Mesodermal cell (in vitro differentiated cells): ENCODE measurements at regions not wholly inside any gene's neighbourhood (a gene's known extent, or its start where the extent isn't known, plus 50 kb on each side); places are given as distances from the start of the nearest gene placed in this dataset.
A peak's percentile ranks its signal among the peaks of the same experiment; 100 is the strongest.

Source experiments
- H3K27ac ChIP-seq: 2 replicates; pipeline ENCODE4 v1.7.0; 2013; ENCODE audit warnings: mild to moderate bottlenecking, low read depth, low read length, moderate library complexity; ENCODE audit not compliant: severe bottlenecking
- H3K36me3 ChIP-seq: 2 replicates; pipeline ENCODE4 v1.7.1; 2013; ENCODE audit warnings: mild to moderate bottlenecking, low read length, moderate library complexity; ENCODE audit not compliant: control insufficient read depth, insufficient read depth
- H3K4me1 ChIP-seq: one replicate; pipeline ENCODE4 v1.7.1; 2013; ENCODE audit warnings: mild to moderate bottlenecking, low read length; ENCODE audit not compliant: insufficient read depth, control insufficient read depth, poor library complexity, severe bottlenecking
- H3K4me3 ChIP-seq: 2 replicates; pipeline ENCODE4 v1.7.0; 2013; ENCODE audit warnings: low read length, control low read depth, mild to moderate bottlenecking; ENCODE audit not compliant: insufficient read depth, poor library complexity, severe bottlenecking; ENCODE audit errors: extremely low read depth
- H3K9me3 ChIP-seq: 2 replicates; pipeline ENCODE4 v1.7.1; 2013; ENCODE audit warnings: mild to moderate bottlenecking, low read length, moderate library complexity; ENCODE audit not compliant: control insufficient read depth
- WGBS, 2 experiments: methylation state at CpG; one replicate each; pipeline ENCODE4 v1.1.5; 2013; ENCODE audit warnings: missing lambda C conversion rate in 2 of 2; ENCODE audit not compliant: insufficient coverage in 2 of 2; 5-methylcytosine and 5-hydroxymethylcytosine counted together

DNA sequence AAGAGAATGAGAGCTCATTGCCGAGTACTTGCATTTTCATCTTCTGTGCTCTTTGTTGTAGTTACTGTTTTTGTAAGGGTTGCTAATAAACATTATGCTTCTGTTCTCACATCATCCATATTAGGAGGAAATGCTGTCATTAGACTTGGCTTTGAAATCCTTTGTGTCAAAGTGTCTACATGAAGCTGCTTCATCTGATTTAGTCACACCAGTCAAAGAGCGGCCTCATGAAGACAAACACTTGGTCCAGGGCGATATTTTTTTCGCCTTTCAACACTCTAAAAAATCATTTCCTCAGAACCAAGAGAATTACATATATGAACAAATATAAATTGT is 105.0 kb downstream of the SPRY2 start:
- H3K9me3 ChIP-seq: no peaks in the 10 kb centered on the region
- no peaks in the 10 kb centered on the region for H3K36me3 ChIP-seq
- H3K4me3 ChIP-seq: no peak overlapping the region
- H3K4me1 ChIP-seq: peaks cover 3% of the 10 kb centered on the region
- peak overlapping the region; percentile 79 for H3K27ac ChIP-seq
- 93 to 100% methylated on average over 1 to 2 of the region's 4 CpGs for WGBS, 2 experiments

DNA sequence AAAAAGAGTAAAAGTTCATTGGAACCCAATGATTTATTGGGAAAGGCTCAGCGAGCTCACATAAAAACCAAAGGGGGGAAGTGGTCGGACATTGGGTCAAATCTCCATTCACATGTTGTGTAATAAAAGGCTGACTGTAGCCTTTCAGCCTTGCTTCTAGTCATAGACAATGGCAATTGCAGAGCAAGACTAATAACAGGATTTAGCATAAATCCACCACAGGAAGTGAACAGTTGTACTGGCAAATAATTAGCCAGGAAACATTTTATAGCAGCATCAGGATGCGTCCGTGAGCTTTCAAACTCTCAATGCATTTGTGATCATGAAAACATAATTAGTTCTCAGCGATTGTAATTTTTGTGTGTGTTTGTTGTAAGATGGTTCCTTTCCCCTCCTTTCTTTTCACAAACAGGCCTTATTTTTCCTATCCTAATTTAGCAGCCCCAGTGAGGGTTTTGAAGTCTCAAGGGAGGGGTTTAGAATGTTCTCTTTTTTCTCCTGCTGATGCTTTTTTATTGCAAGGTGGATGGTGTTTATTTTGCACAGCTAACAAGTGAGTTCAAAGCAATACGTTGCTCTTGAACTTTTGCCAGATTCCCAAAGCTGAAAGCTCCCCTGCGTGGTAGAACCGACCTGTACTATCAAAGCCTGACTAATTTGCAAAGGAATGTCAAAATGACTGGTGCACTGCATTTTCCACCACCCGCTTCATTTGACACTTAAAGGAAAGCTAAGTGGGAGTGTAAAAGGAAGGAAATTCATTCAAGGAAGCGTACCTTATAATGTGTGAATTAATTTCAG is 105.6 kb downstream of the SPRY2 start:
- WGBS, 2 experiments: 47 to 56% methylated on average over 4 to 6 of the region's 10 CpGs
- no peaks in the 10 kb centered on the region for H3K9me3 ChIP-seq
- no peaks in the 10 kb centered on the region for H3K36me3 ChIP-seq
- no peak overlapping the region for H3K4me3 ChIP-seq
- peak overlapping the region; percentile 79 for H3K27ac ChIP-seq
- peaks cover 3% of the 10 kb centered on the region for H3K4me1 ChIP-seq

DNA sequence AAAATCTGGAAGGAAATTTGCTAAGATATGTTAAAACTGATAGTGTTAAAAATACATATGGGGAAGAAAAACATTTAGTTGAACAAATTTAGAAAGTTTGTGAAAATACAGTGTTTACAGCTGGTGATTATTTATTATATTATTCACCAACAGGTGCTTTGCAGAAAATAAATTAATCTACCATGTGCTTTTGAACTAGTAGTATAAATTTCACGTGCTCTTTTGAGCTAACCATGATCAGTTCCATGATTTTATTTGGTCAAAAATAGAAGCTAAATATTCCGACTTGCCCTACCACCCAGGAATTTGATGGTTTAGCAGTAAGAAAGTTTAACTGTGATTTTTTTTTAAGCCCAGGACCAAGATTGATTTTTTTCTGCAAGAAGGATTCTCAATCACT is 113.3 kb downstream of the SPRY2 start:
- H3K9me3 ChIP-seq: no peaks in the 10 kb centered on the region
- no peaks in the 10 kb centered on the region for H3K4me1 ChIP-seq
- WGBS, 2 experiments: 100% methylated on average over 1 of the region's 2 CpGs; no CpG with 5 or more reads in 1 of the 2 experiments
- no peak overlapping the region for H3K27ac ChIP-seq
- H3K36me3 ChIP-seq: no peaks in the 10 kb centered on the region
- no peak overlapping the region for H3K4me3 ChIP-seq

DNA sequence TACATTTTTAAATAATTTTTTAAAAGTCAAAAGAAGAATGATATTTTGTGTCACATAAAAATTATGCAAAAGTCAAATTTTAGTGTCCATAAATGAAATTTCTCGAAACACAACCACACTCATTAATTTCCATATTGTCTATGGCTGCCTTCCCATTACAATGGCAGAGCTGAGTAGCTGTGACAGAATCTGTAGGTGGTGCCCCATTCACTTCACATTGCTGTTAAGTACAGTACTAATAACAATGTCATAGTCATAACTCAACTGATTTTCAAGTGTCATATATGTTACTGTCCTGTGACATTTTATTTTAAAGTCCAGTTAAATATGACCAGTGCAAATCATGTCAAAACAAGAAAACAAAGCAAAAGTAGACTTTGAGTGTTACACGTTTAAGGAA is 114.3 kb downstream of the SPRY2 start:
- no peaks in the 10 kb centered on the region for H3K9me3 ChIP-seq
- 100% methylated on average over 1 of the region's 2 CpGs; no CpG with 5 or more reads in 1 of the 2 experiments for WGBS, 2 experiments
- H3K27ac ChIP-seq: no peak overlapping the region
- no peaks in the 10 kb centered on the region for H3K36me3 ChIP-seq
- H3K4me3 ChIP-seq: no peak overlapping the region
- H3K4me1 ChIP-seq: no peaks in the 10 kb centered on the region

DNA sequence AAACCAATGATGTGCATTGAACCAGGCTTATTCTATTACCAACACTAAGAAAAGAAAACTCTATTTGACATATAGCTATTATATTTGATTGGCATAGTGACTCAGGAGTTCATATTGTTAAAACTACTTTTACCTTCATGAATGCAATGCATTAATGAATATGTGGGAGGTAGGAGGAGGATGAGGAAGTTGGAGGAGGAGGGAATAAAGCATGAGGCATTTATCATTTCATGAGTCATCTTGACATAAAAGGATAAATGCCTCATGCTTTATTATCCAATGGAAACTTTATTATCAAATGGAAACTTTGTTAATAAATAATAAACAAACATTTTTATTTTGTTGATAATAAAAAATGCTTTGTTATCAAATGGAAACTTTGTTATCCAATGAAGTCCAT is 116.5 kb downstream of the SPRY2 start:
- Histone ChIP-seq H3K9me3 (no peaks in the 10 kb centered on the region), H3K36me3 (no peaks in the 10 kb centered on the region), H3K27ac (no peak overlapping the region), H3K4me3 (no peak overlapping the region), H3K4me1 (no peaks in the 10 kb centered on the region)

DNA sequence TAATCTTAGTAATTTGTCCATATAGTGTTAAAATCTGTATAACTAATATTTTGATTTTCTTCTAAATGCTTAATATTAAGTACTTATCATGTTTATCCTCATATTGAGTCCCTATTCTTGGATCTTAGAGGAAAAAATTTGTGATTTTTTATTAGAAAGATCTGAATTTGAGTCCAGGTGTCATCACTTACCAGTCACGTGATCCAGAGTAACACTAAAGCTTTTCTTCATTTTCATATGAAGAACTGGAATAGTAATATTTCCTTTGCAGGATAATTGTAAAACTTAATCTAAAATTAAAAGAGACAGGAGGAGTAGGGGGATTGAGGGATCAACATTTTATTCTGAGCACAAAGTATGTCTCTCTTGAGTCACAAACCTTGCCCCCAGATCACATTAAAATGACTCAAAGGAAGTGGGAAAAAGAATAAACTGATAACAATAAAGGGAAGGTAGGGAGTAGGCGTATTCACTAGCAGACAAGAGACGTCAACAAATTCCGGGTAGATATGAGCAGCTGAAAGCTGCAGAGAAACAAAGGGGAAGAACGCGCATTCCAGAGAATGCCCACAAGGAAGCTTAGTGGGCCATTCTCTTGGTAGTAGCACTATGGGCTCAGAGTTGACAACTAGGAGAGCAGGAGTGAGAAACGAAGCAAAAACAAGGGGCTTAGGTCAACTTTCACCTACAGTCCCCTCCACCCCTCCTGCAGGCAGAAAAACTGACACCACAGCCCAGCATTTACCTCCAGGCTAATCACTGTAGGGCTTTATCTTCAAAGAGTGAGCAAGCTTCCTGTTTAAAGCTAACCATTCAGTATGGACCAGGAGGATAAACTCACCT is 123.1 kb downstream of the SPRY2 start:
- Histone ChIP-seq H3K9me3 (no peaks in the 10 kb centered on the region), H3K4me3 (no peak overlapping the region), H3K36me3 (no peaks in the 10 kb centered on the region), H3K4me1 (peaks cover 15% of the 10 kb centered on the region), H3K27ac (peak overlapping the region; percentile 82)
- 18 to 42% methylated on average over 5 to 6 of the region's 7 CpGs for WGBS, 2 experiments

DNA sequence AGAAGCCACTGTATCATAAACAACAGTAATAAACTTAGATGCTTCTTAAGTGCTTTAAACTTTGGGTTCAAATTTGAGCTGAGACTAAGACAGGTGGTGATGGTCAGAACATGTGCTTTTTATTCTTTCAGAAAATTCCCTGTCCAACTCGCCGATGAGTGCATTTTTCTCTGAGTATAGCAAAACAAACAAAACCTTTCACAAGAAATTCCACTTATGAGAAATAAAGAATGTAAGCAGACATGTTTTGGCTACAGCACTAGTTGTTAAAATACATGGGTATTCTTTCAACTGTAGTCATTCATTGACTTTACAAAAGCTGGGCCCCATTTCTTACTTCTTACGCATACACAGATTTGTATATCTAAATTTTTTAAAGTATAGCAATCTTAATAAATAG is 125.6 kb downstream of the SPRY2 start:
- Histone ChIP-seq H3K27ac (no peak overlapping the region), H3K4me3 (no peak overlapping the region), H3K4me1 (peaks cover 15% of the 10 kb centered on the region), H3K9me3 (no peaks in the 10 kb centered on the region), H3K36me3 (no peaks in the 10 kb centered on the region)
- WGBS, 2 experiments: no CpG with 5 or more reads among the region's 3 CpGs

DNA sequence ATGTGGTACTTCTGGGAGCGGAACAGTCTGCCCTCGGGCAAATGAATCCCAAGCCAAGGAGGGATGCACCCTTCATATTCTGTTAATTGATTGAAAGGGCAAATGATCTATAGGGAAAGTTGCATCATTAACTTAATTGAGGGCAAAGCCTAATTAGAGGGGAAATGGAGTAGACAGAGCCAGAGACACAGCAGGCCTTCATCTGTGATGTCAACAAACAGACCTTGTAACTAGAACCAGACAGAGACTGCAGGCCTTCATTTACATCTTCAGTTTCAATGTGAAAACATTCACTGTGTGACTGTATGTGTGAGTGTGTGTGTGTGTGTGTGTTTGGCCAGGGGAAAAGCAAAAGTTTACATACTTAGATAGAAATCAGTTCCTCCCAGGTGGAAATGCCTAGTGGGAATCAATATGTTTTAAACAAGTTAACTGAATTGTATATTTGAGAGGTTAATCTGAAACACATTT is 126.4 kb downstream of the SPRY2 start:
- H3K27ac ChIP-seq: peak overlapping the region; percentile 66
- H3K4me1 ChIP-seq: peaks cover 15% of the 10 kb centered on the region
- no peak overlapping the region for H3K4me3 ChIP-seq
- H3K9me3 ChIP-seq: no peaks in the 10 kb centered on the region
- no peaks in the 10 kb centered on the region for H3K36me3 ChIP-seq
- WGBS, 2 experiments: 70 to 72% methylated on average over 2 of the region's 2 CpGs

DNA sequence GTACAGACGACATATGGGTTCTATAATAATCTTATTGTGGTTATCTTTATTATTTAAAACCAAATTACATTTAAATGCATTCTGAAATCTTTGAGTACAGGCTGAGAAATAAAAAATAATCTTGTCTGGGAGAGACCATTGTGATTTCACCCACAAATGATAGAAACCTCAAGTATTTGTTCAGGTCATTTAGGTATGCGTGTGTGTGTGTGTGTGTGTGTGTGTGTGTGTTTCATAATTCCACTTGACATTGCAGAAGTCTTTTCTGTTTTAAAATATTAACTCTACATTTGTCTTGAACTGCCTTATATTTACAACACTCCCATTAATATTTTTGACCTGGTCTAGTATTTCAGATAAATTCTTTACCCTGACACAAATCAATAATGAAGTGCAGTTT is 126.9 kb downstream of the SPRY2 start:
- WGBS, 2 experiments: no CpG with 5 or more reads among the region's 2 CpGs
- H3K27ac ChIP-seq: peak overlapping the region; percentile 66
- peaks cover 15% of the 10 kb centered on the region for H3K4me1 ChIP-seq
- no peaks in the 10 kb centered on the region for H3K9me3 ChIP-seq
- H3K4me3 ChIP-seq: no peak overlapping the region
- H3K36me3 ChIP-seq: no peaks in the 10 kb centered on the region

DNA sequence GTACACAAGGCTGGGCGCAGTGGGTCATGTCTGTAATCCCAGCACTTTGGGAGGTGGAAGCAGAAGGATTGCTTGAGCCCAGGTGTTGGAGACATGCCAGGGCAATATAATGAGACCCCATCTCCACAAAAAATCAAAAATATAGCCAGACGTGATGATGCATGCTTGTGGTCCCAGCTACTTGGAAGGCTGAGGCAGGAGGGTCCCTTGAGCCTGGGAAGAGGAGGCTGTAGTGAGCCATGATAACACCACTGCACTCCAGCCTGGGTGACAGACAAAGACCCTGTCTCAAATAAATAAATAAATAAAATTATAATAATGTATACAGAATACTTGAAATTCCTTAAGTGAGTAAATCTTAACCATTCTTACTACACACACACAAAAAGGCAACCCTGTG is 127.7 kb downstream of the SPRY2 start:
- no peaks in the 10 kb centered on the region for H3K9me3 ChIP-seq
- H3K4me1 ChIP-seq: peaks cover 12% of the 10 kb centered on the region
- no peaks in the 10 kb centered on the region for H3K36me3 ChIP-seq
- H3K27ac ChIP-seq: no peak overlapping the region
- 100% methylated on average over 1 of the region's 2 CpGs; no CpG with 5 or more reads in 1 of the 2 experiments for WGBS, 2 experiments
- no peak overlapping the region for H3K4me3 ChIP-seq

DNA sequence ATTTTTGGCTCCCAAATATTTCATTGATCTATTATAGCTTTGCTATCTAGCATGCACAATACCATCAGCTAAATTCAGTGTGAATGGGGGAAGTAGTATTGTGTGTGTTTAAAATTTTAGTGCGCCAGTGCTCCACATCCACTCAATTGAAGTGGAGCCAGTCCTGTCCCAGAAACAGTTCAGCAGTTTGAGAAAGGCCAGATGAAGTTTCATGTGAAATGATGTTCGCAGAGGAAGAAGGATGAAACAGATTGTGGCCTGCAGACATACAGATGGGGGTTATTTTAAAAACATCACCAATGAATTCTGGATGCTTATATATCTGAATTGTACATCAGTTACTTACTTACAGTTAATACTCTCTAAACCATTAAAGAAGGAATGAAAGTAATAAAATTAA is 129.4 kb downstream of the SPRY2 start:
- Histone ChIP-seq H3K27ac (no peak overlapping the region), H3K4me3 (no peak overlapping the region), H3K36me3 (no peaks in the 10 kb centered on the region), H3K9me3 (no peaks in the 10 kb centered on the region), H3K4me1 (peaks cover 10% of the 10 kb centered on the region)
- WGBS, 2 experiments: 88% methylated on average over 1 of the region's 2 CpGs; no CpG with 5 or more reads in 1 of the 2 experiments
